Skeletal muscle cell (primary cell): ENCODE measurements at regions not wholly inside any gene's neighbourhood (a gene's known extent, or its start where the extent isn't known, plus 50 kb on each side); places are given as distances from the start of the nearest gene placed in this dataset.

ENCODE experiments used
- DNase-seq: peaks from one replicate; pipeline ENCODE4 v3.0.0-alpha.2; 2010; ENCODE audit warnings: low read depth
- H3K4me3 ChIP-seq: 2 replicates; pipeline ENCODE4 v1.5.1; 2011; ENCODE audit warnings: low read depth, mild to moderate bottlenecking, control low read depth, low read length, moderate library complexity

- H3K4me3 ChIP-seq = no peak overlapping the region
- DNase-seq = no peak
Measured at GRCh38 chr3:94544131-94544789, 481.4 kb downstream of the NSUN3 start.

- H3K4me3 ChIP-seq = no peak overlapping the region
- DNase-seq = no peak
Measured at GRCh38 chr3:94548581-94549316, 485.9 kb downstream of the NSUN3 start.

- no peak overlapping the region for H3K4me3 ChIP-seq
- no peak for DNase-seq
Measured at GRCh38 chr3:94561094-94561493, 498.2 kb downstream of the NSUN3 start.

GRCh38 chr3:94564247-94564646 is 501.4 kb downstream of the NSUN3 start:
- no peak overlapping the region for H3K4me3 ChIP-seq
- DNase-seq = no peak

- no peak for DNase-seq
- no peak overlapping the region for H3K4me3 ChIP-seq
Measured at GRCh38 chr3:94568041-94568440, 505.2 kb downstream of the NSUN3 start.

GRCh38 chr3:94573337-94573736 is 510.5 kb downstream of the NSUN3 start:
- no peak for DNase-seq
- no peak overlapping the region for H3K4me3 ChIP-seq

- H3K4me3 ChIP-seq = no peak overlapping the region
- no peak for DNase-seq
Measured at GRCh38 chr3:94587291-94587690, 524.4 kb downstream of the NSUN3 start.

GRCh38 chr3:94593526-94594150 is 530.8 kb downstream of the NSUN3 start:
- no peak for DNase-seq

GRCh38 chr3:94596141-94596540 is 533.3 kb downstream of the NSUN3 start:
- DNase-seq = no peak
- no peak overlapping the region for H3K4me3 ChIP-seq

More at GRCh38 chr3:94593526-94594150, 530.8 kb downstream of the NSUN3 start:
- H3K4me3 ChIP-seq = no peak overlapping the region

GRCh38 chr3:94596887-94597566 is 534.2 kb downstream of the NSUN3 start:
- H3K4me3 ChIP-seq = no peak overlapping the region
- DNase-seq = no peak

- no peak overlapping the region for H3K4me3 ChIP-seq
- no peak for DNase-seq
Measured at GRCh38 chr3:94607778-94608177, 544.9 kb downstream of the NSUN3 start.

GRCh38 chr3:94609908-94610307 is 547.0 kb downstream of the NSUN3 start:
- no peak overlapping the region for H3K4me3 ChIP-seq
- no peak for DNase-seq

GRCh38 chr3:94611596-94611995 is 548.7 kb downstream of the NSUN3 start:
- no peak for DNase-seq
- no peak overlapping the region for H3K4me3 ChIP-seq

- no peak overlapping the region for H3K4me3 ChIP-seq
- no peak for DNase-seq
Measured at GRCh38 chr3:94612631-94613030, 549.8 kb downstream of the NSUN3 start.

GRCh38 chr3:94614192-94614591 is 551.3 kb downstream of the NSUN3 start:
- no peak for DNase-seq
- no peak overlapping the region for H3K4me3 ChIP-seq

- no peak for DNase-seq
- no peak overlapping the region for H3K4me3 ChIP-seq
Measured at GRCh38 chr3:94615275-94616065, 552.6 kb downstream of the NSUN3 start.

GRCh38 chr3:94616833-94617232 is 554.0 kb downstream of the NSUN3 start:
- H3K4me3 ChIP-seq = no peak overlapping the region
- DNase-seq = no peak

GRCh38 chr3:94617312-94617711 is 554.5 kb downstream of the NSUN3 start:
- no peak for DNase-seq
- H3K4me3 ChIP-seq = no peak overlapping the region

- no peak for DNase-seq
- no peak overlapping the region for H3K4me3 ChIP-seq
Measured at GRCh38 chr3:94619643-94620042, 556.8 kb downstream of the NSUN3 start.
